PC-3 (cell line): ENCODE measurements at regions not wholly inside any gene's neighbourhood (a gene's known extent, or its start where the extent isn't known, plus 50 kb on each side); places are given as distances from the start of the nearest gene placed in this dataset.

ENCODE experiments used
- ATAC-seq: fragments of 200-7000 bp; cut with Tn5 transposase; 2 replicates; pipeline ENCODE4 v1.9.1; 2020; ENCODE audit warnings: mild to moderate bottlenecking, moderate library complexity
- BruUV-seq: library from RNA; stranded (reverse); fragments of 400-500 nt; replicated peaks from 2 replicates; lab custom pipeline; 2021; lab: Mats Ljungman, UMichigan
- CTCF ChIA-PET: fragments of 300-600 bp; sonication (Branson Sonifier 250); formaldehyde crosslinking; loops from one replicate; lab custom pipeline; 2022; ENCODE audit warnings: antibody characterized with exemption; lab: Charles Lee
- POLR2A ChIA-PET: fragments of 300-600 bp; sonication (Branson Sonifier 250); formaldehyde crosslinking; loops from one replicate; lab custom pipeline; 2022; ENCODE audit warnings: antibody characterized with exemption; ENCODE audit not compliant: unreplicated experiment; lab: Charles Lee
- DNase-seq: peaks from one replicate; pipeline ENCODE4 v3.0.0-alpha.2; 2015
- H2AFZ ChIP-seq: fragments of 300-600 bp; sonication (generic); 2 replicates; pipeline ENCODE4 v1.6.0; 2016; ENCODE audit warnings: antibody characterized with exemption, low read length
- H3F3A ChIP-seq: fragments of 300-600 bp; sonication (generic); one replicate; pipeline ENCODE4 v1.6.0; 2017; ENCODE audit warnings: antibody characterized with exemption, low read length, control low read depth, mild to moderate bottlenecking; ENCODE audit not compliant: unreplicated experiment
- H3K27ac ChIP-seq: fragments of 300-600 bp; sonication (generic); 2 replicates; pipeline ENCODE4 v1.5.1; 2016; ENCODE audit warnings: mild to moderate bottlenecking, low read length
- H3K27me3 ChIP-seq: fragments of 300-600 bp; sonication (generic); 2 replicates; pipeline ENCODE4 v1.6.1; 2016; ENCODE audit warnings: low read length, mixed read lengths
- H3K36me3 ChIP-seq: fragments of 300-600 bp; sonication (generic); 2 replicates; pipeline ENCODE4 v1.6.1; 2016; ENCODE audit warnings: low read depth, mixed run types, low read length, mixed read lengths
- H3K4me1 ChIP-seq: fragments of 300-600 bp; sonication (generic); 2 replicates; pipeline ENCODE4 v1.5.1; 2016; ENCODE audit warnings: low read length; ENCODE audit not compliant: insufficient read depth
- H3K4me2 ChIP-seq: fragments of 300-600 bp; sonication (generic); 2 replicates; pipeline ENCODE4 v1.6.0; 2016; ENCODE audit warnings: low read length
- H3K4me3 ChIP-seq: fragments of 300-600 bp; sonication (generic); 2 replicates; pipeline ENCODE4 v1.5.1; 2016; ENCODE audit warnings: mild to moderate bottlenecking, low read length, mixed read lengths
- H3K79me2 ChIP-seq: fragments of 300-600 bp; sonication (generic); 2 replicates; pipeline ENCODE4 v1.6.1; 2017; ENCODE audit warnings: low read length, mixed read lengths
- H3K9ac ChIP-seq: fragments of 300-600 bp; sonication (generic); 2 replicates; pipeline ENCODE4 v1.6.0; 2016; ENCODE audit warnings: mild to moderate bottlenecking, low read length
- H3K9me2 ChIP-seq: fragments of 300-600 bp; sonication (generic); replicated peaks from 2 replicates; pipeline ENCODE4 v1.6.1; 2016; ENCODE audit warnings: mixed run types, low read length, mixed read lengths
- H3K9me3 ChIP-seq: fragments of 300-600 bp; sonication (generic); 2 replicates; pipeline ENCODE4 v1.6.1; 2016; ENCODE audit warnings: low read length, mixed read lengths
- H4K20me1 ChIP-seq: fragments of 300-600 bp; sonication (generic); 2 replicates; pipeline ENCODE4 v1.6.1; 2016; ENCODE audit warnings: low read length, mixed read lengths
- EZH2 ChIP-seq: fragments of 300-600 bp; sonication (generic); IDR thresholded peaks from one replicate; pipeline ENCODE4 v1.6.1; 2017; ENCODE audit warnings: antibody characterized with exemption, mild to moderate bottlenecking, low read length; ENCODE audit not compliant: unreplicated experiment
- EZH2phosphoT487 ChIP-seq: fragments of 300-600 bp; sonication (generic); IDR thresholded peaks from 2 replicates; pipeline ENCODE4 v1.6.1; 2018; ENCODE audit warnings: mild to moderate bottlenecking, antibody characterized with exemption, low read length, borderline replicate concordance
- intact Hi-C: fragments of 100-400 bp; cut with micrococcal nuclease; formaldehyde crosslinking; loops from 2 replicates; pipeline ENCODE4 v1.9.0; 2023
- TF ChIP-seq, protein P1 (sequence below): fragments of 300-600 bp; sonication (generic); conservative IDR thresholded peaks from 2 replicates; pipeline ENCODE4 v1.5.1; 2017; ENCODE audit warnings: antibody characterized with exemption, low read depth, mild to moderate bottlenecking, low read length

- Histone ChIP-seq H3K79me2 (no peaks in the 10 kb centered on the region), H3K27ac (no peak overlapping the region), H3K4me3 (no peak overlapping the region), H3K9ac (no peak overlapping the region), H2AFZ (no peak overlapping the region), H3K9me3 (no peaks in the 10 kb centered on the region), H3K4me2 (no peak overlapping the region), H4K20me1 (no peaks in the 10 kb centered on the region), H3K36me3 (no peaks in the 10 kb centered on the region), H3K27me3 (no peaks in the 10 kb centered on the region), H3K9me2 (no peaks in the 10 kb centered on the region), H3F3A (no peaks in the 10 kb centered on the region), H3K4me1 (no peaks in the 10 kb centered on the region)
- no TSS peak for BruUV-seq
- DNase-seq (no peak), ATAC-seq (no peak)
- ChIA-PET POLR2A (no interaction called here), CTCF (no interaction called here)
- TF ChIP-seq EZH2phosphoT487 (no peak), EZH2 (no peak)
- TF ChIP-seq, protein P1, sequence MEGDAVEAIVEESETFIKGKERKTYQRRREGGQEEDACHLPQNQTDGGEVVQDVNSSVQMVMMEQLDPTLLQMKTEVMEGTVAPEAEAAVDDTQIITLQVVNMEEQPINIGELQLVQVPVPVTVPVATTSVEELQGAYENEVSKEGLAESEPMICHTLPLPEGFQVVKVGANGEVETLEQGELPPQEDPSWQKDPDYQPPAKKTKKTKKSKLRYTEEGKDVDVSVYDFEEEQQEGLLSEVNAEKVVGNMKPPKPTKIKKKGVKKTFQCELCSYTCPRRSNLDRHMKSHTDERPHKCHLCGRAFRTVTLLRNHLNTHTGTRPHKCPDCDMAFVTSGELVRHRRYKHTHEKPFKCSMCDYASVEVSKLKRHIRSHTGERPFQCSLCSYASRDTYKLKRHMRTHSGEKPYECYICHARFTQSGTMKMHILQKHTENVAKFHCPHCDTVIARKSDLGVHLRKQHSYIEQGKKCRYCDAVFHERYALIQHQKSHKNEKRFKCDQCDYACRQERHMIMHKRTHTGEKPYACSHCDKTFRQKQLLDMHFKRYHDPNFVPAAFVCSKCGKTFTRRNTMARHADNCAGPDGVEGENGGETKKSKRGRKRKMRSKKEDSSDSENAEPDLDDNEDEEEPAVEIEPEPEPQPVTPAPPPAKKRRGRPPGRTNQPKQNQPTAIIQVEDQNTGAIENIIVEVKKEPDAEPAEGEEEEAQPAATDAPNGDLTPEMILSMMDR = no peak
- intact Hi-C loops = no loop called here
Measured at GRCh38 chr19:29113838-29114237, 99.1 kb downstream of the UQCRFS1 start.

DNA sequence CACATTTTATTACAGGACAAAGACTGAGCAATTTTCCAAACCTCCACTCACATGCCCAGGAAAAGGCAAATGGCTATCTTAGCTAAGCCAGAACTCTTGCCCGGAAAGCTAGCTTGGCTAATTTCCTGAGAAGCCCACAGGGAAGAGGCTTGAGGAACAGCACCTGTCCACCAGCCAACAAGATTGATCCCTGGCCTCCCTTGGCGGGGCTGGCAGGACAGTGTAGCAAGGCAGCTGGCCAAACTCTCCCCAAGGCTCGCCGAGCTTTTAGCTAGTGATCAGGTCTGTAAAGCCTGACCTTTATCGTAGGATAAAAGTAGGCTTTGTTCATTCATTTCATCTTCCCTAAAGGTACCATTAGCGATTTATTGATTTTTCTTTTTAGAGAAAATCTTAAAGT lies 101.4 kb downstream of the UQCRFS1 start:
- POLR2A ChIA-PET = no interaction called here

DNA sequence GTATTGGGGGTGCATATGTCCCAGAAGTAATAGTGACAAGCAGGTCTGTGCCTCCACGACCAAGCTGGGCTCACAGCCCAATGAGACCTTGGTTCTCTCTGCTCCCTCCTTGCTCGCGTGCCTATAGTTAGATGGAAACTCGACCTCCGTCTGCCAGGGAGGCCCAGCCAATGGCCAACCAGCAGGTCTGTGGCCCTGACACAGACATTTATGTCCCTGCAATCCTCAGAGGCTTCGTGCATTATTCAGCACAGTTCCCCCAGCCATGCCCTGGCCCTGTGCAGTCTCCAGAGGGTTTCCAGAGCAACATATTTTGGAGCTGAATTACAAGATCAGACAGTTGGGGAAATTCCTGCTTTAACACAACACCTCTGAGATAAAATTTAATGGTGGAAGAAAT lies 105.1 kb downstream of the UQCRFS1 start:
- Histone ChIP-seq H3K4me2 (no peak overlapping the region), H2AFZ (no peak overlapping the region), H3K27me3 (no peaks in the 10 kb centered on the region; the same call in 1 of the 2 replicates), H3K79me2 (no peaks in the 10 kb centered on the region), H3K9ac (no peak overlapping the region), H3K27ac (no peak overlapping the region), H3K4me1 (no peaks in the 10 kb centered on the region), H3K9me3 (no peaks in the 10 kb centered on the region), H3F3A (no peaks in the 10 kb centered on the region), H3K36me3 (no peaks in the 10 kb centered on the region), H3K9me2 (no peaks in the 10 kb centered on the region), H4K20me1 (no peaks in the 10 kb centered on the region), H3K4me3 (no peak overlapping the region)
- ChIA-PET POLR2A (no interaction called here), CTCF (no interaction called here)
- DNase-seq = no peak
- no TSS peak for BruUV-seq
- TF ChIP-seq, protein P1 = no peak
- TF ChIP-seq EZH2phosphoT487 (no peak), EZH2 (no peak)
- no peak for ATAC-seq
- intact Hi-C loops = no loop called here

More for the DNA sequence above, 101.4 kb downstream of the UQCRFS1 start:
- H3K79me2 ChIP-seq = no peaks in the 10 kb centered on the region
- no peak overlapping the region for H2AFZ ChIP-seq
- H3K4me1 ChIP-seq = no peaks in the 10 kb centered on the region
- no TSS peak for BruUV-seq
- no peak for ATAC-seq
- H3K36me3 ChIP-seq = no peaks in the 10 kb centered on the region
- no peaks in the 10 kb centered on the region for H3F3A ChIP-seq
- intact Hi-C loops = no loop called here
- no peaks in the 10 kb centered on the region for H4K20me1 ChIP-seq
- H3K27me3 ChIP-seq = no peaks in the 10 kb centered on the region; the same call in 1 of the 2 replicates
- no peak for TF ChIP-seq EZH2
- no peak for TF ChIP-seq EZH2phosphoT487
- TF ChIP-seq, protein P1 = no peak
- no peak overlapping the region for H3K9ac ChIP-seq
- no peaks in the 10 kb centered on the region for H3K9me2 ChIP-seq
- no peak for DNase-seq
- H3K9me3 ChIP-seq = no peaks in the 10 kb centered on the region
- no peak overlapping the region for H3K4me2 ChIP-seq
- H3K27ac ChIP-seq = no peak overlapping the region
- no peak overlapping the region for H3K4me3 ChIP-seq
- CTCF ChIA-PET = no interaction called here
